ENCODE measurements at regions not wholly inside any gene's neighbourhood (a gene's known extent, or its start where the extent isn't known, plus 50 kb on each side); places are given as distances from the start of the nearest gene placed in this dataset.

DNA sequence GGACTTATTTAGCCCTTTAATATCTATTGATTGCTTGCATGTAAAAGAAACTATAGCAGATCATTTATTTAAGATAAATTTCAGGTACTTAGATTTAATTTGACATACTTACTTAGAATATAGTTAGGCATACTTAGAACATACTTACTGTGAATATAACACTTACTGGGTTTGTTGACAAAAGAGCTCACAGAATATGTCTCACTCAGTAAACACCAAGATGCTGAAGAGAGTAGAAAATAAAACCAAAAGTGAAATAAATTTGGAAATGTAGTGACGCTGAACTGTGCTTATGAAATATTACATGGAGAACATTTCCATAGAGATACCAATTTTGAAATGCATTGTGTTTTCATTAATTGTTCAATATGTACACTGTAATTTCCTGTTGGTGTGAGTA lies 615.4 kb upstream of the MAN1A1 start:
- Histone ChIP-seq H3K4me1 (ENCODE audit: insufficient read depth, poor library complexity, severe bottlenecking) (no peaks in the 10 kb centered on the region), H3K27me3 (ENCODE audit: insufficient read depth, poor library complexity, severe bottlenecking) (no peaks in the 10 kb centered on the region), H3K36me3 (ENCODE audit: low read depth) (no peaks in the 10 kb centered on the region), H3K9me3 (ENCODE audit: severe bottlenecking) (no peaks in the 10 kb centered on the region), H3K4me3 (ENCODE audit: severe bottlenecking) (no peak overlapping the region), H3K27ac (ENCODE audit: poor library complexity, severe bottlenecking) (no peak overlapping the region)
- DNase-seq (ENCODE audit: low spot score) = no peak
- no peak for ATAC-seq (ENCODE audit: low read depth)
- TF ChIP-seq, protein P1, sequence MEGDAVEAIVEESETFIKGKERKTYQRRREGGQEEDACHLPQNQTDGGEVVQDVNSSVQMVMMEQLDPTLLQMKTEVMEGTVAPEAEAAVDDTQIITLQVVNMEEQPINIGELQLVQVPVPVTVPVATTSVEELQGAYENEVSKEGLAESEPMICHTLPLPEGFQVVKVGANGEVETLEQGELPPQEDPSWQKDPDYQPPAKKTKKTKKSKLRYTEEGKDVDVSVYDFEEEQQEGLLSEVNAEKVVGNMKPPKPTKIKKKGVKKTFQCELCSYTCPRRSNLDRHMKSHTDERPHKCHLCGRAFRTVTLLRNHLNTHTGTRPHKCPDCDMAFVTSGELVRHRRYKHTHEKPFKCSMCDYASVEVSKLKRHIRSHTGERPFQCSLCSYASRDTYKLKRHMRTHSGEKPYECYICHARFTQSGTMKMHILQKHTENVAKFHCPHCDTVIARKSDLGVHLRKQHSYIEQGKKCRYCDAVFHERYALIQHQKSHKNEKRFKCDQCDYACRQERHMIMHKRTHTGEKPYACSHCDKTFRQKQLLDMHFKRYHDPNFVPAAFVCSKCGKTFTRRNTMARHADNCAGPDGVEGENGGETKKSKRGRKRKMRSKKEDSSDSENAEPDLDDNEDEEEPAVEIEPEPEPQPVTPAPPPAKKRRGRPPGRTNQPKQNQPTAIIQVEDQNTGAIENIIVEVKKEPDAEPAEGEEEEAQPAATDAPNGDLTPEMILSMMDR (IDR thresholded peaks at IDR 0.05; ENCODE audit: poor library complexity, severe bottlenecking) = no peak

DNA sequence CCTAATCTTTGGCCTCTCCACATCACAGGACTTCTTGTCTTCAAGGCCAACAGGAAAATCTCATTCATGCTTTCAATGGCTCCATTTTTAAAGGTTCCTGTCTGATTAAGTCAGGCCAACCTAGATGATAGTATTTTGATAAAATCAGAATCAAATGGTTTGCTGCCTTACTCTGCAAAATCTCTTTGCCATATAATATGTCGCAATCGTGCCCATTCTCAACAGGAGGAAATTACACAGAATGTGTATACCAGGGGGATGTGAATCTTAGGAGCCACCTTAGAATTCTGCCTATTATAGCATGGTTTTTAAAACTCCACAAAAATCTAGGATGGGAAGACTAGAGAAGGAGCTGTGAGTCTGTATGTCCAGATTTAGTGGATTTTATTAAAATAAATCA lies 612.9 kb upstream of the MAN1A1 start:
- no peaks in the 10 kb centered on the region for H3K36me3 ChIP-seq (ENCODE audit: low read depth)
- no peaks in the 10 kb centered on the region for H3K27me3 ChIP-seq (ENCODE audit: insufficient read depth, poor library complexity, severe bottlenecking)
- H3K27ac ChIP-seq (ENCODE audit: poor library complexity, severe bottlenecking) = no peak overlapping the region
- H3K4me1 ChIP-seq (ENCODE audit: insufficient read depth, poor library complexity, severe bottlenecking) = no peaks in the 10 kb centered on the region
- DNase-seq (ENCODE audit: low spot score) (no peak), ATAC-seq (ENCODE audit: low read depth) (no peak)
- TF ChIP-seq, protein P1 (IDR thresholded peaks at IDR 0.05; ENCODE audit: poor library complexity, severe bottlenecking) = no peak
- no peak overlapping the region for H3K4me3 ChIP-seq (ENCODE audit: severe bottlenecking)
- no peaks in the 10 kb centered on the region for H3K9me3 ChIP-seq (ENCODE audit: severe bottlenecking)

DNA sequence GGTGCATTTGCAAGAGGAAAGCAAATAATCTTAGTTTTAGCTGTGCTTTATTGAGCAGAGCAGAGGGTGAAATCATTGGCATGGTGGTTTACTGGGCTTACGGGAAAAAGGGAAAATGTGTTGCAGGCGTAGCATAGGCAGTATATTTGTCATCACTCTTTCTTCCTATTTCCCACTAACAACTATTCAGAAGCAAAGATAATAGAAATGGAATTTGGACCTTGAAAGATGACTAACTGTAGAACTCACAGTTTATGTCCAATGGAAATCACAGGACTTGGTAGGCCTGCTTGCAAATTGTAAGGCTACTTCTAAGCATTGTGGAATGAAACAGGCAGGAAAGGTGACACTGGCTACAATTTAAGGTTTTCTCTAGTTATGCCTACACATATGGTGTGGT lies 611.9 kb upstream of the MAN1A1 start:
- Histone ChIP-seq H3K9me3 (ENCODE audit: severe bottlenecking) (no peaks in the 10 kb centered on the region), H3K4me1 (ENCODE audit: insufficient read depth, poor library complexity, severe bottlenecking) (no peaks in the 10 kb centered on the region), H3K4me3 (ENCODE audit: severe bottlenecking) (no peak overlapping the region), H3K27me3 (ENCODE audit: insufficient read depth, poor library complexity, severe bottlenecking) (no peaks in the 10 kb centered on the region), H3K27ac (ENCODE audit: poor library complexity, severe bottlenecking) (no peak overlapping the region), H3K36me3 (ENCODE audit: low read depth) (no peaks in the 10 kb centered on the region)
- DNase-seq (ENCODE audit: low spot score) = no peak
- TF ChIP-seq, protein P1 (IDR thresholded peaks at IDR 0.05; ENCODE audit: poor library complexity, severe bottlenecking) = no peak
- no peak for ATAC-seq (ENCODE audit: low read depth)

DNA sequence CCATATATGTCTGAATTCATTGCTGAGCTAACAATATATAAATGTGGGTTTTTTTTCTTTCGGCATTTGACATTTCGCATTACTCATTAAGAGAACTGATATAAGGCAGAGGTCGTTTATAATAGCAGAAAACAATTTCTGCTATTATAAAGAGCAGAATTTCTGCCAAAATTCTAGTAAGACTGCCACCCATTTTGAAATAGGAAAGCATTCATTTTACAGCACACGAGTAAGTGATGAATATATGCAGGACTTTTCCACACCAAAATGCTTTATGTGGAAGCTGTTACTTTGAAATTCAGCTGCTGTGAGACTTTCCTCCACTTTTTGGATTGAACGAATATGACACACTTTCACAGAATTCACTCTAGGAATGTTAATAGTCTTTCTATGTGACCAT lies 610.9 kb upstream of the MAN1A1 start:
- Histone ChIP-seq H3K4me1 (ENCODE audit: insufficient read depth, poor library complexity, severe bottlenecking) (no peaks in the 10 kb centered on the region), H3K36me3 (ENCODE audit: low read depth) (no peaks in the 10 kb centered on the region), H3K4me3 (ENCODE audit: severe bottlenecking) (no peak overlapping the region), H3K27ac (ENCODE audit: poor library complexity, severe bottlenecking) (no peak overlapping the region), H3K27me3 (ENCODE audit: insufficient read depth, poor library complexity, severe bottlenecking) (no peaks in the 10 kb centered on the region), H3K9me3 (ENCODE audit: severe bottlenecking) (no peaks in the 10 kb centered on the region)
- ATAC-seq (ENCODE audit: low read depth) (no peak), DNase-seq (ENCODE audit: low spot score) (no peak)
- TF ChIP-seq, protein P1 (IDR thresholded peaks at IDR 0.05; ENCODE audit: poor library complexity, severe bottlenecking) = no peak

DNA sequence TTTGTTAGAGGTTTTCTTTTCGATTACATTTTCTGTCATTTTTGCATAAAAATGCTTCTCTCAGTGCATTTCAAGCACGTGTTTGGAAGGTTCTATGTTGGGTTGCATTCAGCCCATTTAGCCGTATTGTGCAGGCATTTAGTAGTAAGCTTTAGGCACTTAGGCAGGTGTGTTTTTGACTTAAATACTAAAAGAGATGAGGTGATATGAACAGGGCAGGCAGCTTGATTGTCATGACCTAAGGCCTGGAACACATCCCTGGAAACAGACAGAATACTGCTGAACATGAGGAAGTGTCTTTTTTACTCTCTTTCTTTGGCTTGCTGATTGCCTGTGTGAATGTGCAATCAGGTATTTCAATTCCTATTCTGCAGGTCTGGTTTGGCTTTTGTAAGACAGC lies 610.5 kb upstream of the MAN1A1 start:
- Histone ChIP-seq H3K36me3 (ENCODE audit: low read depth) (no peaks in the 10 kb centered on the region), H3K27me3 (ENCODE audit: insufficient read depth, poor library complexity, severe bottlenecking) (no peaks in the 10 kb centered on the region), H3K4me3 (ENCODE audit: severe bottlenecking) (no peak overlapping the region), H3K4me1 (ENCODE audit: insufficient read depth, poor library complexity, severe bottlenecking) (no peaks in the 10 kb centered on the region), H3K27ac (ENCODE audit: poor library complexity, severe bottlenecking) (no peak overlapping the region), H3K9me3 (ENCODE audit: severe bottlenecking) (no peaks in the 10 kb centered on the region)
- TF ChIP-seq, protein P1 (IDR thresholded peaks at IDR 0.05; ENCODE audit: poor library complexity, severe bottlenecking) = no peak
- no peak for DNase-seq (ENCODE audit: low spot score)
- no peak for ATAC-seq (ENCODE audit: low read depth)
